ENCODE measurements at regions not wholly inside any gene's neighbourhood (a gene's known extent, or its start where the extent isn't known, plus 50 kb on each side); places are given as distances from the start of the nearest gene placed in this dataset.

GRCh38 chr6:147063469-147064031 is 140.7 kb upstream of the STXBP5 start:
- no peak overlapping the region for H3K27ac ChIP-seq (ENCODE audit: low read depth, low read length, poor library complexity, severe bottlenecking)
- H3K9me3 ChIP-seq (ENCODE audit: low read length) = no peaks in the 10 kb centered on the region
- no peak overlapping the region for H3K4me3 ChIP-seq (ENCODE audit: low read depth, low read length, poor library complexity, severe bottlenecking)
- TF ChIP-seq, protein P1, sequence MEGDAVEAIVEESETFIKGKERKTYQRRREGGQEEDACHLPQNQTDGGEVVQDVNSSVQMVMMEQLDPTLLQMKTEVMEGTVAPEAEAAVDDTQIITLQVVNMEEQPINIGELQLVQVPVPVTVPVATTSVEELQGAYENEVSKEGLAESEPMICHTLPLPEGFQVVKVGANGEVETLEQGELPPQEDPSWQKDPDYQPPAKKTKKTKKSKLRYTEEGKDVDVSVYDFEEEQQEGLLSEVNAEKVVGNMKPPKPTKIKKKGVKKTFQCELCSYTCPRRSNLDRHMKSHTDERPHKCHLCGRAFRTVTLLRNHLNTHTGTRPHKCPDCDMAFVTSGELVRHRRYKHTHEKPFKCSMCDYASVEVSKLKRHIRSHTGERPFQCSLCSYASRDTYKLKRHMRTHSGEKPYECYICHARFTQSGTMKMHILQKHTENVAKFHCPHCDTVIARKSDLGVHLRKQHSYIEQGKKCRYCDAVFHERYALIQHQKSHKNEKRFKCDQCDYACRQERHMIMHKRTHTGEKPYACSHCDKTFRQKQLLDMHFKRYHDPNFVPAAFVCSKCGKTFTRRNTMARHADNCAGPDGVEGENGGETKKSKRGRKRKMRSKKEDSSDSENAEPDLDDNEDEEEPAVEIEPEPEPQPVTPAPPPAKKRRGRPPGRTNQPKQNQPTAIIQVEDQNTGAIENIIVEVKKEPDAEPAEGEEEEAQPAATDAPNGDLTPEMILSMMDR (conservative IDR thresholded peaks at IDR 0.05; ENCODE audit: low read length) = no peak
- TF ChIP-seq EZH2phosphoT487 (IDR thresholded peaks at IDR 0.05; ENCODE audit: borderline replicate concordance, low read depth, low read length) = no peak
- H3K4me2 ChIP-seq (ENCODE audit: low read length) = no peak overlapping the region
- no peak for DNase-seq (ENCODE audit: low spot score)
- no TSS peak for BruUV-seq (replicated peaks)
- H4K20me1 ChIP-seq (ENCODE audit: insufficient read depth, low read length) = no peaks in the 10 kb centered on the region
- POLR2A ChIA-PET = no interaction called here
- no peaks in the 10 kb centered on the region for H3K9me2 ChIP-seq (ENCODE audit: insufficient read depth, low read length)
- no peaks in the 10 kb centered on the region for H3K79me2 ChIP-seq (ENCODE audit: insufficient read depth, low read depth, low read length)
- H2AFZ ChIP-seq (ENCODE audit: low read length) = no peak overlapping the region
- intact Hi-C loops (cut with micrococcal nuclease; ENCODE audit: unreplicated experiment) = no loop called here
- CTCF ChIA-PET (ENCODE audit: unreplicated experiment) = no interaction called here
- no peaks in the 10 kb centered on the region for H3K36me3 ChIP-seq (ENCODE audit: insufficient read depth, low read length)
- H3K4me1 ChIP-seq (ENCODE audit: insufficient read depth, low read length, poor library complexity, severe bottlenecking) = no peaks in the 10 kb centered on the region

DNA sequence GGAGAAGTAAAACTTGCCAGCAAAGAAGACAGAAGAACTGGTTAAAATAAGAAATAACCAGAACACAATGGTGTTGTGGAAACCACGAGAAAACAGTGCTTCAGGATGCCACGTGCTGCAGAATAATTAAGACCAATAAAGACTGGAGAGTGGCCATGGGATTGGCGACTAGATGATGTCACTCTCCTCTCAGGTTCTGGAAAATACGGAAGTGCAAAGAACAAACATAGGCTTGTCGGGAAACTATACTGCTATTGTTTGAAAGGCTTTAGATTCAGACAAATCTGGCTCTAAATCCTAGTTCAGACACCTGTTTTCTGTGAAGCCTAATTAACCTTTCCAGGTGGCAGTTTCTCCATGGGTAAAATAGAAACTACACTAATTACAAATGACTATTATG is 138.4 kb upstream of the STXBP5 start:
- ChIA-PET POLR2A (no interaction called here), CTCF (ENCODE audit: unreplicated experiment) (no interaction called here)
- Histone ChIP-seq H3K9me3 (ENCODE audit: low read length) (no peaks in the 10 kb centered on the region), H4K20me1 (ENCODE audit: insufficient read depth, low read length) (no peaks in the 10 kb centered on the region), H3K79me2 (ENCODE audit: insufficient read depth, low read depth, low read length) (no peaks in the 10 kb centered on the region), H3K9me2 (ENCODE audit: insufficient read depth, low read length) (no peaks in the 10 kb centered on the region), H3K4me2 (ENCODE audit: low read length) (no peak overlapping the region), H3K27ac (ENCODE audit: low read depth, low read length, poor library complexity, severe bottlenecking) (no peak overlapping the region), H3K4me3 (ENCODE audit: low read depth, low read length, poor library complexity, severe bottlenecking) (no peak overlapping the region), H3K4me1 (ENCODE audit: insufficient read depth, low read length, poor library complexity, severe bottlenecking) (no peaks in the 10 kb centered on the region), H3K36me3 (ENCODE audit: insufficient read depth, low read length) (no peaks in the 10 kb centered on the region), H2AFZ (ENCODE audit: low read length) (no peak overlapping the region)
- DNase-seq (ENCODE audit: low spot score) = no peak
- intact Hi-C loops (cut with micrococcal nuclease; ENCODE audit: unreplicated experiment) = no loop called here
- TF ChIP-seq, protein P1 (conservative IDR thresholded peaks at IDR 0.05; ENCODE audit: low read length) = no peak
- TF ChIP-seq EZH2phosphoT487 (IDR thresholded peaks at IDR 0.05; ENCODE audit: borderline replicate concordance, low read depth, low read length) = no peak
- BruUV-seq (replicated peaks) = no TSS peak

DNA sequence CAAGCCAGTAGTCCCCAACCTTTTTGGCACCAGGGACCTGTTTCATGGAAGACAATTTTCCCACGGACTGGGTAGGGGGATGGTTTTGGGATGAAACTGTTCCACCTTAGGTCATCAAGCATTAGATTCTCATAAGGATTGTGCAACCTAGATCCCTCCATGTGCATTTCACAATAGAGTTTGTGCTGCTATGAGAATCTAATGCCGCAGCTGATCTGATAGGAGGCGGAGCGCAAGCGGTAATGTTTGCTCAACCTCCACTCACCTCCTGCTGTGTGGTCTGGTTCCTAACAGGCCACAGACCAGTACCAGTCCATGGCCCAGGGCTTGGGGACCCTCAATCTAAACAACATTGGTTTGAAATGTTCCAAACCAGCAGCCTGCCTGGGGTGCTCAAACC is 137.0 kb upstream of the STXBP5 start:
- TF ChIP-seq, protein P1 (conservative IDR thresholded peaks at IDR 0.05; ENCODE audit: low read length) = no peak
- TF ChIP-seq EZH2phosphoT487 (IDR thresholded peaks at IDR 0.05; ENCODE audit: borderline replicate concordance, low read depth, low read length) = no peak
- no peak overlapping the region for H2AFZ ChIP-seq (ENCODE audit: low read length)
- no peaks in the 10 kb centered on the region for H4K20me1 ChIP-seq (ENCODE audit: insufficient read depth, low read length)
- no peaks in the 10 kb centered on the region for H3K36me3 ChIP-seq (ENCODE audit: insufficient read depth, low read length)
- no peaks in the 10 kb centered on the region for H3K79me2 ChIP-seq (ENCODE audit: insufficient read depth, low read depth, low read length)
- H3K9me3 ChIP-seq (ENCODE audit: low read length) = no peaks in the 10 kb centered on the region
- H3K4me1 ChIP-seq (ENCODE audit: insufficient read depth, low read length, poor library complexity, severe bottlenecking) = no peaks in the 10 kb centered on the region
- DNase-seq (ENCODE audit: low spot score) = no peak
- CTCF ChIA-PET (ENCODE audit: unreplicated experiment) = no interaction called here
- POLR2A ChIA-PET = no interaction called here
- H3K9me2 ChIP-seq (ENCODE audit: insufficient read depth, low read length) = no peaks in the 10 kb centered on the region
- intact Hi-C loops (cut with micrococcal nuclease; ENCODE audit: unreplicated experiment) = no loop called here
- BruUV-seq (replicated peaks) = no TSS peak
- no peak overlapping the region for H3K4me3 ChIP-seq (ENCODE audit: low read depth, low read length, poor library complexity, severe bottlenecking)
- H3K4me2 ChIP-seq (ENCODE audit: low read length) = no peak overlapping the region
- no peak overlapping the region for H3K27ac ChIP-seq (ENCODE audit: low read depth, low read length, poor library complexity, severe bottlenecking)
